ENCODE measurements at regions not wholly inside any gene's neighbourhood (a gene's known extent, or its start where the extent isn't known, plus 50 kb on each side); places are given as distances from the start of the nearest gene placed in this dataset.

GRCh38 chr3:103894162-103894822 is 1459.5 kb downstream of the ZPLD1 start:
- DNase-seq (ENCODE audit: low read depth), result no peak
- H3K4me3 ChIP-seq (ENCODE audit: low read depth, low read length), result no peak overlapping the region
- TF ChIP-seq POLR2A (IDR thresholded peaks at IDR 0.05; ENCODE audit: extremely low read depth, insufficient read length) (no peak), MYC (IDR thresholded peaks at IDR 0.05; ENCODE audit: low read depth, low read length) (no peak)
- TF ChIP-seq, protein P1, sequence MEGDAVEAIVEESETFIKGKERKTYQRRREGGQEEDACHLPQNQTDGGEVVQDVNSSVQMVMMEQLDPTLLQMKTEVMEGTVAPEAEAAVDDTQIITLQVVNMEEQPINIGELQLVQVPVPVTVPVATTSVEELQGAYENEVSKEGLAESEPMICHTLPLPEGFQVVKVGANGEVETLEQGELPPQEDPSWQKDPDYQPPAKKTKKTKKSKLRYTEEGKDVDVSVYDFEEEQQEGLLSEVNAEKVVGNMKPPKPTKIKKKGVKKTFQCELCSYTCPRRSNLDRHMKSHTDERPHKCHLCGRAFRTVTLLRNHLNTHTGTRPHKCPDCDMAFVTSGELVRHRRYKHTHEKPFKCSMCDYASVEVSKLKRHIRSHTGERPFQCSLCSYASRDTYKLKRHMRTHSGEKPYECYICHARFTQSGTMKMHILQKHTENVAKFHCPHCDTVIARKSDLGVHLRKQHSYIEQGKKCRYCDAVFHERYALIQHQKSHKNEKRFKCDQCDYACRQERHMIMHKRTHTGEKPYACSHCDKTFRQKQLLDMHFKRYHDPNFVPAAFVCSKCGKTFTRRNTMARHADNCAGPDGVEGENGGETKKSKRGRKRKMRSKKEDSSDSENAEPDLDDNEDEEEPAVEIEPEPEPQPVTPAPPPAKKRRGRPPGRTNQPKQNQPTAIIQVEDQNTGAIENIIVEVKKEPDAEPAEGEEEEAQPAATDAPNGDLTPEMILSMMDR (IDR thresholded peaks at IDR 0.05; ENCODE audit: low read depth, low read length), result no peak
- TF ChIP-seq, protein P2, sequence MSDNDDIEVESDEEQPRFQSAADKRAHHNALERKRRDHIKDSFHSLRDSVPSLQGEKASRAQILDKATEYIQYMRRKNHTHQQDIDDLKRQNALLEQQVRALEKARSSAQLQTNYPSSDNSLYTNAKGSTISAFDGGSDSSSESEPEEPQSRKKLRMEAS (IDR thresholded peaks at IDR 0.05; ENCODE audit: low read depth, low read length), result no peak

DNA sequence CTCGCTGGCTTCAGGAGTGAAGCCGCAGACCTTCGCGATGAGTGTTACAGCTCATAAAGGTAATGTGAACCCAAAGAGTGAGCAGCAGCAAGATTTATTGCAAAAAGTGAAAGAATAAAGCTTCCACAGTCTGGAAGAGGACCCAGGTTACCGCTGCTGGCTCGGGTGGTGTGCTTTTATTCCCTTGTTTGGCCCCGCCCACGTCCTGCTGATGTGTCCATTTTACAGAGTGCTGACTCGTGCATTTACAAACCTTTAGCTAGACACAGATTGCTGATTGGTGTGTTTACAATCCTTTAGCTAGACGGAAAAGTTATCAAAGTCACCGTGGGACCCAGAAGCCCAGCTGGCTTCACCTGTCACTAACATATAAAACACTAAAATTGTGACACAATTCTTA is 1464.5 kb downstream of the ZPLD1 start:
- TF ChIP-seq, protein P2 (IDR thresholded peaks at IDR 0.05; ENCODE audit: low read depth, low read length), result no peak
- TF ChIP-seq, protein P1 (IDR thresholded peaks at IDR 0.05; ENCODE audit: low read depth, low read length), result no peak
- TF ChIP-seq POLR2A (IDR thresholded peaks at IDR 0.05; ENCODE audit: extremely low read depth, insufficient read length) (no peak), MYC (IDR thresholded peaks at IDR 0.05; ENCODE audit: low read depth, low read length) (no peak)
- no peak overlapping the region for H3K4me3 ChIP-seq (ENCODE audit: low read depth, low read length)
- DNase-seq (ENCODE audit: low read depth), result no peak

DNA sequence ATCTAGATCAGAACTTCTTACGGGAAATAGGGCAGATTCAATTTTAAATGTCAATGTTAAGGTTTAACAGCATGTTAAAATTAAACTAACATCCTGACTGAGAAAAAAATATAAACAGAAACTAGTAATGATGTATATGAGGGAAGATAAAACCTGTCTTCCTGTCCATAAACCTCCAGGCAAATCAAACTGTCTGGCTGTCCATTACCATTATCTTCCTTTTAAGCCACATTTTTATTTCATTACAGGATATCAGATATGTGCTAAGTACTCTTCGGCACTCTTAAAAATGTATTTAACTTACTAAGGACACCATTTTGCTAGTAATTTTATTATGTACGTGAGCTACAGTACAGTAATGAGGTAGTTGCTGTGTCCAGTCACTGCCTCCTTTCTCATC is 1461.7 kb upstream of the ALCAM start:
- TF ChIP-seq, protein P1 (IDR thresholded peaks at IDR 0.05; ENCODE audit: low read depth, low read length), result no peak
- no peak for TF ChIP-seq MYC (IDR thresholded peaks at IDR 0.05; ENCODE audit: low read depth, low read length)
- TF ChIP-seq, protein P2 (IDR thresholded peaks at IDR 0.05; ENCODE audit: low read depth, low read length), result no peak
- no peak for TF ChIP-seq POLR2A (IDR thresholded peaks at IDR 0.05; ENCODE audit: extremely low read depth, insufficient read length)
- no peak for DNase-seq (ENCODE audit: low read depth)
- no peak overlapping the region for H3K4me3 ChIP-seq (ENCODE audit: low read depth, low read length)

- TF ChIP-seq, protein P2 (IDR thresholded peaks at IDR 0.05; ENCODE audit: low read depth, low read length), result no peak
- TF ChIP-seq, protein P1 (IDR thresholded peaks at IDR 0.05; ENCODE audit: low read depth, low read length), result no peak
- TF ChIP-seq MYC (IDR thresholded peaks at IDR 0.05; ENCODE audit: low read depth, low read length) (no peak), POLR2A (IDR thresholded peaks at IDR 0.05; ENCODE audit: extremely low read depth, insufficient read length) (no peak)
- H3K4me3 ChIP-seq (ENCODE audit: low read depth, low read length), result no peak overlapping the region
Measured at GRCh38 chr3:103906304-103906703, 1460.4 kb upstream of the ALCAM start.

DNA sequence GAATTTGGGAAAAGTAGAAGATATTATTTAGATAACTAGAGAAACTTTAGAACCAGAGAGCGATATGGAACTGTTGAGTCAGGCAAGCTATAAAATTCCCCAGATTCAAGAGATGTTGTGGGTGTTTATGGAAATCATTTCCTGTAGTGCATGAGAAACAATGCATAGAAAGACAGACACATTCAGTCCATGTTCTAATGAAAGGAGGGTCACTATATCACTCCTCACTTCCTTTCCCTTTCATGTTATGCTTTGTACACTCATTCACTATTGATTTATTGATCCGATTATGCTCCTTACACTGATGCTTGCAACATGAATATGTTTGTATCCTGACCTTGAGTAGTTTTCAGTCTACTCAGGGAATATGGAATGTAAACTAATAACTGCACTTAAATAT is 1459.9 kb upstream of the ALCAM start:
- H3K4me3 ChIP-seq (ENCODE audit: low read depth, low read length), result no peak overlapping the region
- DNase-seq (ENCODE audit: low read depth), result no peak
- TF ChIP-seq POLR2A (IDR thresholded peaks at IDR 0.05; ENCODE audit: extremely low read depth, insufficient read length) (no peak), MYC (IDR thresholded peaks at IDR 0.05; ENCODE audit: low read depth, low read length) (no peak)
- TF ChIP-seq, protein P2 (IDR thresholded peaks at IDR 0.05; ENCODE audit: low read depth, low read length), result no peak
- TF ChIP-seq, protein P1 (IDR thresholded peaks at IDR 0.05; ENCODE audit: low read depth, low read length), result no peak

More at GRCh38 chr3:103906304-103906703, 1460.4 kb upstream of the ALCAM start:
- DNase-seq (ENCODE audit: low read depth), result no peak

Measured in NB4 (cell line).